ENCODE measurements at regions not wholly inside any gene's neighbourhood (a gene's known extent, or its start where the extent isn't known, plus 50 kb on each side); places are given as distances from the start of the nearest gene placed in this dataset.

- no peak overlapping the region for H3K4me3 ChIP-seq (ENCODE audit: low read depth, low read length)
- in situ Hi-C loops (cut with HindIII; ENCODE audit: low pct_ligation_motif_present, low sequenced_read_pairs): no loop called here
- no peaks in the 10 kb centered on the region for H3K36me3 ChIP-seq (replicated peaks)
- no peaks in the 10 kb centered on the region for H3K27me3 ChIP-seq (replicated peaks)
- no peak overlapping the region for H3K27ac ChIP-seq
- no peak for DNase-seq
- TF ChIP-seq CTCF (IDR thresholded peaks at IDR 0.05; ENCODE audit: low read depth, low read length, missing control alignments): no peak
Measured at GRCh38 chr2:147358375-147358774, 486.5 kb upstream of the ACVR2A start.

GRCh38 chr2:147356157-147356556 lies 488.7 kb upstream of the ACVR2A start:
- in situ Hi-C loops (cut with HindIII; ENCODE audit: low pct_ligation_motif_present, low sequenced_read_pairs): no loop called here
- DNase-seq: no peak

GRCh38 chr2:147355706-147356105 lies 489.1 kb upstream of the ACVR2A start:
- DNase-seq: no peak
- Histone ChIP-seq H3K36me3 (replicated peaks) (no peaks in the 10 kb centered on the region), H3K4me3 (ENCODE audit: low read depth, low read length) (no peak overlapping the region), H3K27ac (no peak overlapping the region), H3K27me3 (replicated peaks) (no peaks in the 10 kb centered on the region)
- TF ChIP-seq CTCF (IDR thresholded peaks at IDR 0.05; ENCODE audit: low read depth, low read length, missing control alignments): no peak
- in situ Hi-C loops (cut with HindIII; ENCODE audit: low pct_ligation_motif_present, low sequenced_read_pairs): no loop called here

More at GRCh38 chr2:147356157-147356556, 488.7 kb upstream of the ACVR2A start:
- Histone ChIP-seq H3K36me3 (replicated peaks) (no peaks in the 10 kb centered on the region), H3K27me3 (replicated peaks) (no peaks in the 10 kb centered on the region), H3K27ac (no peak overlapping the region), H3K4me3 (ENCODE audit: low read depth, low read length) (no peak overlapping the region)
- TF ChIP-seq CTCF (IDR thresholded peaks at IDR 0.05; ENCODE audit: low read depth, low read length, missing control alignments): no peak

DNA sequence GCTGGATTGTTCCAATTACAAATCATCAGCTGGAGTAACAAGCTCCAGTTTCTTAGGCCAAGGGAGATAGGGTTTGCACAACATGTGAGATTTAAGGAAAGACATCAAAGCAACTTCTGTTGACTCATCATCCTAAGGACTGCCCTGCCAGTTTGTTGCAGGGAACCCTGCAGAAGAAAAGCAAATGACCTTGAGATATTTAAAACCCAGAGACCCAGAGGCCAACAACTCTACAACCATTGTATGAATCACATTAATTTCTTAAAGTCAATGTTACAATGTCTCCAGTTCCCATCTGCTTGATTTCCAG lies 491.8 kb upstream of the ACVR2A start:
- Histone ChIP-seq H3K4me3 (ENCODE audit: low read depth, low read length) (no peak overlapping the region), H3K27me3 (replicated peaks) (no peaks in the 10 kb centered on the region), H3K36me3 (replicated peaks) (no peaks in the 10 kb centered on the region), H3K27ac (no peak overlapping the region)
- no peak for DNase-seq
- no peak for TF ChIP-seq CTCF (IDR thresholded peaks at IDR 0.05; ENCODE audit: low read depth, low read length, missing control alignments)
- in situ Hi-C loops (cut with HindIII; ENCODE audit: low pct_ligation_motif_present, low sequenced_read_pairs): no loop called here

DNA sequence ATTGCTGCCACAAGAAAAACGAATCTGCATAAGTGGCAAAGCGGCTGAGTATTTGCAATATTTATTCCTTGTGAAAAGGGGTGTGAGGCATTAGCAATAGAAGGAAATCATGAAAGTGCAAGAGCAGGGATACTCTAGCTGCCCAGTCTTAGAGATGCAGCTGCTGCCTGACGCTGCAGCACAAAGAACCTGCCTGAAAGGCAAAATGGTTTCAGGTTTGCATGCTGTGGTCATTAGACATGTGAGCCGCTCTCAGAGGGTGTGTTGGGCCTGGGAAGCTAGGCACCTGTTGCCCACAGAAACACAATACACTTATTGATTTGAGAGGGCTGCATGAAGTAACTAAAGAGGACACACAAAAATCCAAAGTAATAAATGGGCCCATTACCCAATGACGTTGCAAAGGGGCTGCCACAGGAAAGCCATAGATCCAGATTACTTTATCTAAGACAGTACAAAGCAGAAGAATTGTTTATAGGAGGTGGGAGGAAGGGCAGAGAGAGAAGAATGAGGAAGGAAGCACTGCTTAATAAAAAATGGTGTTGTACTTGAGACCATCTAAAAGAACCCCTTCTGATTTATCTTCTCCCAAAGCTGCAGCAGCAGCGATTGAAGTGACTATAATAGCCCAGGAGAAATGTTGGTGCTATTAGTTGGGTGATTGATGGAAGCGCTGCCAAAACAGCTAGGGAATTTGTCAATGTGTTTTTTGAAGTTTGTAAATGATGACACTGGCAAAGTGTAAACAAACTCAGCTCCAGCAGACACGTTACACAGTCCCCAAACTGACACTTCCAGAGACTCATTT lies 492.4 kb upstream of the ACVR2A start:
- Histone ChIP-seq H3K27ac (no peak overlapping the region), H3K27me3 (replicated peaks) (no peaks in the 10 kb centered on the region), H3K4me3 (ENCODE audit: low read depth, low read length) (no peak overlapping the region), H3K36me3 (replicated peaks) (no peaks in the 10 kb centered on the region)
- DNase-seq: no peak
- TF ChIP-seq CTCF (IDR thresholded peaks at IDR 0.05; ENCODE audit: low read depth, low read length, missing control alignments): no peak
- in situ Hi-C loops (cut with HindIII; ENCODE audit: low pct_ligation_motif_present, low sequenced_read_pairs): no loop called here

- DNase-seq: no peak
- Histone ChIP-seq H3K4me3 (ENCODE audit: low read depth, low read length) (no peak overlapping the region), H3K36me3 (replicated peaks) (no peaks in the 10 kb centered on the region), H3K27ac (no peak overlapping the region), H3K27me3 (replicated peaks) (no peaks in the 10 kb centered on the region)
- in situ Hi-C loops (cut with HindIII; ENCODE audit: low pct_ligation_motif_present, low sequenced_read_pairs): no loop called here
- TF ChIP-seq CTCF (IDR thresholded peaks at IDR 0.05; ENCODE audit: low read depth, low read length, missing control alignments): no peak
Measured at GRCh38 chr2:147351784-147352183, 493.0 kb upstream of the ACVR2A start.
